Thyroid gland (tissue), 4 donors: ENCODE measurements at regions not wholly inside any gene's neighbourhood (a gene's known extent, or its start where the extent isn't known, plus 50 kb on each side); places are given as distances from the start of the nearest gene placed in this dataset.

Experiments used
- DNase-seq, 2 donors: peaks; one replicate each; pipeline ENCODE4 v3.0.0-alpha.2; 2019
- H3K27ac ChIP-seq, 3 donors: fragments of 200-600 bp; sonication (generic); 1 replicate in 2 of 3; 2 replicates in 1 of 3; pipeline ENCODE4 v1.5.1; 2016 to 2019; ENCODE audit warnings: mild to moderate bottlenecking in 1 of 3, moderate library complexity in 1 of 3
- H3K27me3 ChIP-seq: fragments of 200-600 bp; sonication (generic); one replicate; pipeline ENCODE4 v1.5.1; 2019
- H3K36me3 ChIP-seq, 2 donors: fragments of 200-600 bp; sonication (generic); one replicate each; pipeline ENCODE4 v1.5.1; 2016 to 2019
- H3K4me1 ChIP-seq, 2 donors: fragments of 200-600 bp; sonication (generic); one replicate each; pipeline ENCODE4 v1.5.1; 2017 to 2019
- H3K4me3 ChIP-seq, 3 donors: fragments of 200-600 bp; sonication (generic); replicated peaks in 1 of 3; 1 replicate in 2 of 3; 2 replicates in 1 of 3; pipeline ENCODE4 v1.5.1; 2016; ENCODE audit warnings: mild to moderate bottlenecking in 1 of 3
- H3K9me3 ChIP-seq: fragments of 200-600 bp; sonication (generic); one replicate; pipeline ENCODE4 v1.5.1; 2017
- POLR2A ChIP-seq, 2 donors: fragments of 450-650 bp; IDR thresholded peaks; one replicate each; pipeline ENCODE4 v1.6.1; 2017; ENCODE audit warnings: antibody characterized with exemption in 2 of 2, mild to moderate bottlenecking in 2 of 2, moderate library complexity in 1 of 2
- WGBS, 2 donors: methylation state at CpG; one replicate each; pipeline ENCODE4 v1.1.5; 2017; 5-methylcytosine and 5-hydroxymethylcytosine counted together
- intact Hi-C: fragments of 100-400 bp; cut with DNase I; formaldehyde crosslinking; loops from one replicate; pipeline ENCODE4 v1.15.1; 2023
- TF ChIP-seq, protein P1 (sequence below), 6 experiments: fragments of 200-600 bp in 3 of 6; fragments of 450-650 bp in 3 of 6; sonication (generic) in 3 of 6; IDR thresholded peaks; one replicate each; pipeline ENCODE4 v1.5.1; 2016 to 2019; ENCODE audit warnings: antibody characterized with exemption in 6 of 6, mild to moderate bottlenecking in 2 of 6, inconsistent platforms in 1 of 6, moderate library complexity in 1 of 6

DNA sequence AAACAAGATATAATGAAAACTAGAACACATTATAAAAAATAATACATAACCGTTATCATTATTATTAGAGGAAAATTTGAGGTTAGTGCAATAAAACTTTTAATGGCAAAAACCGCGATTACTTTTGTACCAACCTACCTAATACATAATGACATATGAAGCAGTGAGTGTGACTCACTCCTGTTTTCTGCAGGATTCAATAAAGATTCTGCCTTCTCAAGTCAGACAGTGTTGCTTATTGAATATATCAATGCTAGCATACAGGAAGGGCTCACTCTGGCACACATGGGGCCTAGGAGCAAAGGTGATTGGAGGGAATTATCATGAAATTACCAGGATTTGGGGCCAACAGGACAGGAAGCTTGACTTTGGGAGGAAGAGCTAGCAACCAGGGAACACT is 230.8 kb upstream of the CEP162 start:
- H3K4me1 ChIP-seq = no peaks in the 10 kb centered on the region
- no peaks in the 10 kb centered on the region for H3K36me3 ChIP-seq
- H3K9me3 ChIP-seq = no peaks in the 10 kb centered on the region
- no peak overlapping the region for H3K4me3 ChIP-seq
- DNase-seq = no peak
- intact Hi-C loops = no loop called here
- WGBS, 2 donors = 92 to 98% methylated on average over 3 of the region's 3 CpGs
- no peak overlapping the region for H3K27ac ChIP-seq
- TF ChIP-seq, protein P1, sequence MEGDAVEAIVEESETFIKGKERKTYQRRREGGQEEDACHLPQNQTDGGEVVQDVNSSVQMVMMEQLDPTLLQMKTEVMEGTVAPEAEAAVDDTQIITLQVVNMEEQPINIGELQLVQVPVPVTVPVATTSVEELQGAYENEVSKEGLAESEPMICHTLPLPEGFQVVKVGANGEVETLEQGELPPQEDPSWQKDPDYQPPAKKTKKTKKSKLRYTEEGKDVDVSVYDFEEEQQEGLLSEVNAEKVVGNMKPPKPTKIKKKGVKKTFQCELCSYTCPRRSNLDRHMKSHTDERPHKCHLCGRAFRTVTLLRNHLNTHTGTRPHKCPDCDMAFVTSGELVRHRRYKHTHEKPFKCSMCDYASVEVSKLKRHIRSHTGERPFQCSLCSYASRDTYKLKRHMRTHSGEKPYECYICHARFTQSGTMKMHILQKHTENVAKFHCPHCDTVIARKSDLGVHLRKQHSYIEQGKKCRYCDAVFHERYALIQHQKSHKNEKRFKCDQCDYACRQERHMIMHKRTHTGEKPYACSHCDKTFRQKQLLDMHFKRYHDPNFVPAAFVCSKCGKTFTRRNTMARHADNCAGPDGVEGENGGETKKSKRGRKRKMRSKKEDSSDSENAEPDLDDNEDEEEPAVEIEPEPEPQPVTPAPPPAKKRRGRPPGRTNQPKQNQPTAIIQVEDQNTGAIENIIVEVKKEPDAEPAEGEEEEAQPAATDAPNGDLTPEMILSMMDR (IDR thresholded peaks at IDR 0.05) = no peak
- no peak for TF ChIP-seq POLR2A (IDR thresholded peaks at IDR 0.05)
- H3K27me3 ChIP-seq = no peaks in the 10 kb centered on the region

DNA sequence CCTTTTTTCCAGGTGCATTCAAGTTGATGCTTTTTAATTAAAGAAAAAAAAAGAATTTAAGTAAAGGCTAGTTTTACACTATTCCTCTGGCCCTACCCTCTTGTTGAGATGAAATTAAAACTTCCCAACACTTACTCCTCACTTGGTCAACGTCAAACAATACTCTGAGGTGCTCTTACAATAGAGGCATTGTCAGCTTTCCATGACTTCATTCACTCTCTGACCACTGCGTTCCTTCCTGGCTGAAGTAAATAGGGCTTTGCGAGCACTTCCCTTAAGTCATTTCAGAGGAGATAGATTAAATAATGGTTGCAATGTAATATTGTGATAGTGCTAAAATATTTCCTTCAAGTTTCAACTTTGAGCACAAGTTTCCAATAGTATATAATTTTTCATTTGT is 229.8 kb upstream of the CEP162 start:
- no peaks in the 10 kb centered on the region for H3K27me3 ChIP-seq
- H3K27ac ChIP-seq = no peak overlapping the region
- no peak for DNase-seq
- H3K9me3 ChIP-seq = no peaks in the 10 kb centered on the region
- intact Hi-C loops = no loop called here
- H3K4me1 ChIP-seq = no peaks in the 10 kb centered on the region
- H3K4me3 ChIP-seq = no peak overlapping the region
- no peaks in the 10 kb centered on the region for H3K36me3 ChIP-seq
- 33 to 42% methylated on average over 3 of the region's 3 CpGs for WGBS, 2 donors
- no peak for TF ChIP-seq POLR2A (IDR thresholded peaks at IDR 0.05)
- TF ChIP-seq, protein P1 (IDR thresholded peaks at IDR 0.05) = no peak

DNA sequence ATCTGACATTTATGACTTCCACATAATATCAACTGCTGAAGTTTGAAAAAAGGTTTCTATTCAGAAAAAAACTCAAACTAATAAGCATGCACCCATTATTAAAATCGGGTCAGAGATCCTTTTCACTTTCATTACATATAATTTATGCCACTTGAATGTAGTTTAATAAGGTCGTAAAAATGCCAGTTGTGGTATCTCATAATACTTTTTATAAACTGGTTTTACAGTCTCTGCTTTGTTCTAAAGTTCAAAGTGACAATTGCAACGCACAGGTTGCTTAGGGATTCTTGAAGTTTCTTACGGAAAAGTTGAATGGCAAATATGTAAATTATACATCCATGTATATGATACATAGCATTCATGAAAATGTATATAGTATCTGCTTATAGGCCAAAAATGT is 229.4 kb upstream of the CEP162 start:
- WGBS, 2 donors = 90 to 91% methylated on average over 4 of the region's 4 CpGs
- Histone ChIP-seq H3K4me3 (no peak overlapping the region), H3K9me3 (no peaks in the 10 kb centered on the region), H3K27me3 (no peaks in the 10 kb centered on the region), H3K4me1 (no peaks in the 10 kb centered on the region), H3K27ac (no peak overlapping the region), H3K36me3 (no peaks in the 10 kb centered on the region)
- intact Hi-C loops = no loop called here
- TF ChIP-seq, protein P1 (IDR thresholded peaks at IDR 0.05) = no peak
- no peak for TF ChIP-seq POLR2A (IDR thresholded peaks at IDR 0.05)
- DNase-seq = no peak

DNA sequence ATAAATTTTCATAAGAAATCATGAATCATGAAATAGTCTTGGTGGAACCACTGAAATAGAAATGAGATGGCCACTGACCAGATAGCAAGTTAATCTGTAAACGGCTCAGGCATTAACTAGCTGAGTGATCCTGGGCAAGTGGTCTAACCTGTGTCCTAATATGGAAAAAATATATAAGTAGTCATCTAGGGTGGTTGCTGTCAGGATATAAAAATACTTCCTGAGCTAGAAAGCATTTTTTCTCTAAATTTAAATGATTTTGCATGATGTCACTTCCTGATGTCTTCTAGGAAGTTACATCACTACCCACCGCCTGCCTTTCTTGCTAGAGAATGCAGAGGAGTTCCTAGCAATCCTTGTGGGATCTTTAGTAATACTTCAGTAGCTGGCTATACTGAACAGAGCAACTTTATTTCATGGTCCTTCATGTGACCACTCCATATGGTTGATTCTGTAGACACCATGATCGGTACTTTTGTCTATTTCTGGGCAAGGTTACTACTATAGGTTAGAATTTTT is 228.1 kb upstream of the CEP162 start:
- no peaks in the 10 kb centered on the region for H3K36me3 ChIP-seq
- no peak for DNase-seq
- TF ChIP-seq, protein P1 (IDR thresholded peaks at IDR 0.05) = no peak
- no peak for TF ChIP-seq POLR2A (IDR thresholded peaks at IDR 0.05)
- 75 to 81% methylated on average over 3 of the region's 3 CpGs for WGBS, 2 donors
- H3K27ac ChIP-seq = no peak overlapping the region
- no peaks in the 10 kb centered on the region for H3K9me3 ChIP-seq
- intact Hi-C loops = no loop called here
- H3K27me3 ChIP-seq = no peaks in the 10 kb centered on the region
- no peak overlapping the region for H3K4me3 ChIP-seq
- H3K4me1 ChIP-seq = no peaks in the 10 kb centered on the region

DNA sequence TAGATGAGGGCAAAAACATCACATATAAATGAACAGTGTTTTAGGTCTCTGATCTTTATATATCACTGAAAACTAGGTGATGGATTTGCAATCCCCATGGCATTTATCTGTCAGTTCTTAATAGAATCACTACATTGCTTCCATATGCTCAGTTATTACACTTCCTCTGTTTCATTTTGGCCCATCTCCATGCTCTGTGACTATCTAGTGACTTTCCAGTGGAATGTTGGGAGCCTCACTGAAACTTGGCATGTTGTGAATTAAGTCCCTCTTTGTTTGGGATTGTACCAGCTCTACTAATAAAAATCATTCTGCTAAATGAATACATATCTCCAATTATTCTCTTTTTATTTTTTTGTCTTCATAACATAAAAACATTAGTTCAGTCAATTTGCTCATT is 226.1 kb upstream of the CEP162 start:
- Histone ChIP-seq H3K4me1 (no peaks in the 10 kb centered on the region), H3K27me3 (no peaks in the 10 kb centered on the region), H3K36me3 (no peaks in the 10 kb centered on the region), H3K27ac (no peak overlapping the region), H3K4me3 (no peak overlapping the region), H3K9me3 (no peaks in the 10 kb centered on the region)
- intact Hi-C loops = no loop called here
- TF ChIP-seq, protein P1 (IDR thresholded peaks at IDR 0.05) = no peak
- TF ChIP-seq POLR2A (IDR thresholded peaks at IDR 0.05) = no peak
- DNase-seq = no peak
